HCT116 (cell line): ENCODE measurements at regions not wholly inside any gene's neighbourhood (a gene's known extent, or its start where the extent isn't known, plus 50 kb on each side); places are given as distances from the start of the nearest gene placed in this dataset.

Experiments
- EZH2 ChIP-seq: fragments of 200-600 bp; sonication (generic); IDR thresholded peaks from 2 replicates; pipeline ENCODE4 v1.6.1; 2017; ENCODE audit warnings: antibody characterized with exemption, mixed run types
- POLR2A ChIP-seq: IDR thresholded peaks from 2 replicates; pipeline ENCODE4 v1.7.0; 2011; ENCODE audit warnings: borderline replicate concordance; ENCODE audit not compliant: insufficient read depth, insufficient read length; ENCODE audit errors: extremely low read depth
- TCF7L2 ChIP-seq: IDR thresholded peaks from 2 replicates; pipeline ENCODE4 v1.7.0; 2011; ENCODE audit warnings: borderline replicate concordance, inconsistent platforms; ENCODE audit not compliant: insufficient read depth, insufficient read length; ENCODE audit errors: extremely low read depth
- ZNF274 ChIP-seq: fragments of 200-500 bp; sonication (Bioruptor generic); IDR thresholded peaks from 2 replicates; pipeline ENCODE4 v1.6.1; 2014; ENCODE audit warnings: mild to moderate bottlenecking, low read depth, low read length, inconsistent platforms
- TF ChIP-seq, protein P1 (sequence below), 3 experiments: fragments of 200-600 bp in 1 of 3; sonication (generic) in 1 of 3; IDR thresholded peaks in 2 of 3; conservative IDR thresholded peaks in 1 of 3; 2 replicates each; pipeline ENCODE4 v1.5.1; 2012 to 2017; ENCODE audit warnings: low read depth in 2 of 3, low read length in 2 of 3, antibody characterized with exemption in 1 of 3, borderline replicate concordance in 1 of 3, control low read depth in 1 of 3, mild to moderate bottlenecking in 1 of 3, mixed read lengths in 1 of 3, mixed run types in 1 of 3, moderate library complexity in 1 of 3; ENCODE audit not compliant: insufficient read depth in 1 of 3
- TF ChIP-seq, protein P2 (sequence below): IDR thresholded peaks from 2 replicates; pipeline ENCODE4 v1.6.1; 2012

DNA sequence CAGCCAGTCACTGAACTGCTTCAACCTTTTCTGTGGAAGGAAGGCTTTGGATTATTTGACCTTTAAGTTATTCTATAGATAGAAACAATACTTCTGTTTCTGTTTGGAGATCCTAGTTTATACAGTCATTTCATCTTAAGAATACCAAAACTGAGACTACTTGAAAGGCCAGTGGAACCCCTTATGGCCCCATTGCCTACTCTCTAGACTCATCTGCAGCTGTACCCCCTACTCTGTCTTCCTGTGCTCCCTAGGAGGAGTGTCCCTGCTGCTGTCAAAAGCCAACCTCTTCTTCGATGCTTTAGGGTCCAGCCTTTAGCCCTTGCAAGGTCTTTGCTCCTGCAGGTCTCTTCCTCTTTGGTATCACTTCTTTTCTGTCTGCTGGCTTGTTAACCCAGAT, 169.6 kb downstream of the EDEM1 start:
- TF ChIP-seq ZNF274: no peak
- TF ChIP-seq, protein P1, sequence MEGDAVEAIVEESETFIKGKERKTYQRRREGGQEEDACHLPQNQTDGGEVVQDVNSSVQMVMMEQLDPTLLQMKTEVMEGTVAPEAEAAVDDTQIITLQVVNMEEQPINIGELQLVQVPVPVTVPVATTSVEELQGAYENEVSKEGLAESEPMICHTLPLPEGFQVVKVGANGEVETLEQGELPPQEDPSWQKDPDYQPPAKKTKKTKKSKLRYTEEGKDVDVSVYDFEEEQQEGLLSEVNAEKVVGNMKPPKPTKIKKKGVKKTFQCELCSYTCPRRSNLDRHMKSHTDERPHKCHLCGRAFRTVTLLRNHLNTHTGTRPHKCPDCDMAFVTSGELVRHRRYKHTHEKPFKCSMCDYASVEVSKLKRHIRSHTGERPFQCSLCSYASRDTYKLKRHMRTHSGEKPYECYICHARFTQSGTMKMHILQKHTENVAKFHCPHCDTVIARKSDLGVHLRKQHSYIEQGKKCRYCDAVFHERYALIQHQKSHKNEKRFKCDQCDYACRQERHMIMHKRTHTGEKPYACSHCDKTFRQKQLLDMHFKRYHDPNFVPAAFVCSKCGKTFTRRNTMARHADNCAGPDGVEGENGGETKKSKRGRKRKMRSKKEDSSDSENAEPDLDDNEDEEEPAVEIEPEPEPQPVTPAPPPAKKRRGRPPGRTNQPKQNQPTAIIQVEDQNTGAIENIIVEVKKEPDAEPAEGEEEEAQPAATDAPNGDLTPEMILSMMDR (IDR thresholded peaks at IDR 0.05 in 2 of 3, conservative IDR thresholded peaks at IDR 0.05 in 1 of 3; ENCODE audit: borderline replicate concordance in 1 of 3, insufficient read depth in 1 of 3, low read depth in 2 of 3, low read length in 2 of 3): no peak
- TF ChIP-seq, protein P2, sequence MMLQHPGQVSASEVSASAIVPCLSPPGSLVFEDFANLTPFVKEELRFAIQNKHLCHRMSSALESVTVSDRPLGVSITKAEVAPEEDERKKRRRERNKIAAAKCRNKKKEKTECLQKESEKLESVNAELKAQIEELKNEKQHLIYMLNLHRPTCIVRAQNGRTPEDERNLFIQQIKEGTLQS: no peak
- no peak for TF ChIP-seq POLR2A
- TF ChIP-seq TCF7L2: no peak
- no peak for TF ChIP-seq EZH2
